Bronchial epithelial cell (primary cell): ENCODE measurements at regions not wholly inside any gene's neighbourhood (a gene's known extent, or its start where the extent isn't known, plus 50 kb on each side); places are given as distances from the start of the nearest gene placed in this dataset.
A peak's percentile ranks its signal among the peaks of the same experiment; 100 is the strongest.

ENCODE experiments used
- DNase-seq: peaks from one replicate; pipeline ENCODE4 v3.0.0-alpha.2; 2010; ENCODE audit warnings: low read depth
- FAIRE-seq: peaks from 2 replicates; lab custom pipeline; 2011; peaks lifted over from hg19 to GRCh38; lab: Jason Lieb, UNC
- H3K27me3 ChIP-seq: 2 replicates; pipeline ENCODE4 v1.5.1; 2011; ENCODE audit warnings: low read length; ENCODE audit not compliant: control insufficient read depth, insufficient read depth
- H3K36me3 ChIP-seq: 2 replicates; pipeline ENCODE4 v1.5.1; 2011; ENCODE audit warnings: low read length; ENCODE audit not compliant: control insufficient read depth, insufficient read depth
- H3K4me3 ChIP-seq: 2 replicates; pipeline ENCODE4 v1.5.1; 2011; ENCODE audit warnings: mild to moderate bottlenecking, low read depth, low read length, control low read depth
- TF ChIP-seq, protein P1 (sequence below): IDR thresholded peaks from 2 replicates; pipeline ENCODE4 v1.5.1; 2011; ENCODE audit warnings: mild to moderate bottlenecking, moderate library complexity, low read length, control low read depth, inconsistent platforms; ENCODE audit not compliant: insufficient read depth, severe bottlenecking

DNA sequence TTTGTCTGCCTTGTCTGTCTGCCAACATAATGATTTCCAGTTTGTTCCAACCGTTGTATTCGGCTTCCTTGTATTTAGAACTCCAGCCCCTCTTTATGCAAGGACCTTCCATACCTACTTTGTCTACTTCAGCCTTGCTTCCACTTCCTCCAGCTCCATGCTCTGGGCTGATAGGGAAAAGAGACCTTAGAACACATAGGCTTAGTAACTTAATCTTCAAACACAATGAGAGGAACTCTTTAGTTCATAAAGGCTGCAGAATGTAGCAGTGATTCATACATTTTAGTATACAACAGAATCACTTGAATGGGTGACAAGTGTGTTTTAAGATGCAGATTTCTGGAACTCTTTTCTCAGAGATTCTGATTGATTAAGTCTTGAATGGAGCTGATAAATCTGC, 102.8 kb upstream of the IFNE start:
- DNase-seq: no peak
- Histone ChIP-seq H3K4me3 (no peak overlapping the region), H3K36me3 (no peaks in the 10 kb centered on the region), H3K27me3 (no peaks in the 10 kb centered on the region)
- no peak for FAIRE-seq
- TF ChIP-seq, protein P1, sequence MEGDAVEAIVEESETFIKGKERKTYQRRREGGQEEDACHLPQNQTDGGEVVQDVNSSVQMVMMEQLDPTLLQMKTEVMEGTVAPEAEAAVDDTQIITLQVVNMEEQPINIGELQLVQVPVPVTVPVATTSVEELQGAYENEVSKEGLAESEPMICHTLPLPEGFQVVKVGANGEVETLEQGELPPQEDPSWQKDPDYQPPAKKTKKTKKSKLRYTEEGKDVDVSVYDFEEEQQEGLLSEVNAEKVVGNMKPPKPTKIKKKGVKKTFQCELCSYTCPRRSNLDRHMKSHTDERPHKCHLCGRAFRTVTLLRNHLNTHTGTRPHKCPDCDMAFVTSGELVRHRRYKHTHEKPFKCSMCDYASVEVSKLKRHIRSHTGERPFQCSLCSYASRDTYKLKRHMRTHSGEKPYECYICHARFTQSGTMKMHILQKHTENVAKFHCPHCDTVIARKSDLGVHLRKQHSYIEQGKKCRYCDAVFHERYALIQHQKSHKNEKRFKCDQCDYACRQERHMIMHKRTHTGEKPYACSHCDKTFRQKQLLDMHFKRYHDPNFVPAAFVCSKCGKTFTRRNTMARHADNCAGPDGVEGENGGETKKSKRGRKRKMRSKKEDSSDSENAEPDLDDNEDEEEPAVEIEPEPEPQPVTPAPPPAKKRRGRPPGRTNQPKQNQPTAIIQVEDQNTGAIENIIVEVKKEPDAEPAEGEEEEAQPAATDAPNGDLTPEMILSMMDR: no peak

DNA sequence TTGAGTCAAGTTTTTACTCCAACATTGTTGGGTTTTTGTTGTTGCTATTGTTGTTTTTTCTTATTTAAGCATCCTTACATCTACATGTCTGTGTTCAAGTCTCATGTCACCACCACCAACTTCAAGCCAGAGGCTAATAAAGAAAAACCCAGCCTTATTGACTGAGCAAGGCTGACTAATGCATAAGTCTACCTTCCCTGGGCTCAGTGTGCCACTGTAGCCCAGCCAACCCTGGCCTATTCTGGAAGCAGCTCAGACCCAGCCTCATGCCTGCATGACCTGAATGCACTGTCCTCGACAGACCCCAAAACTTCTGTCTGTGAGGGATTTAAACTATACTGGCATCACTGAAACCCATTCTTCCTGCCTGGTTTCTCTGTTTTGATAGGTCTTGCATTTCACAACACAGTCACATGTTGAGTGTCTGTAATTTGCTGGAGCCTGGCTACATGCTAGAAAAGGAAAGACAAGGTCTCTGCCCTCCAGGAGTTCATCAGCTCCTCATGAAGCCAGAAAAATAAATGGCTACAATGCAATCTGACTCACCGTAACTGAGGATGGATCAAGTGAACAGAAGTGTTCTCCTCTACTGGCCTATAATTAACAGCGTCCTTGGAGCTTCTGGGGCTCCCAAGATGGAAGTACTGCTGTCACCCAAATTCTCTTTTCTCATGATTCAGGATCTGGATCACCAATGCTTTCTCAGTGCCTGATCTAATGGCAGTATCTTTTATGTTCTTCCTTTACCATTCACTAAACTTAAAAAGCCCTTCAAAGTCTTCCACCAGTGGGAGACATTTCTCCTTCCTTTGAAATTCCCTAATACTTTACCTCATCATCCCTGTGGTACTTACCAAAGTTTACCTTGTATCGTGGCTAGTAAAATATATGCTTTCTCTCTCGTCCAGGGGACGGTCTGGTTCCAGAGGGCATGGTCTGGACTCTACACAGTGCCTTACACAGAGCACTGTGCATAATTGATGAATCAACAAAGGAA, 103.9 kb upstream of the IFNE start:
- TF ChIP-seq, protein P1: peak; percentile 12

DNA sequence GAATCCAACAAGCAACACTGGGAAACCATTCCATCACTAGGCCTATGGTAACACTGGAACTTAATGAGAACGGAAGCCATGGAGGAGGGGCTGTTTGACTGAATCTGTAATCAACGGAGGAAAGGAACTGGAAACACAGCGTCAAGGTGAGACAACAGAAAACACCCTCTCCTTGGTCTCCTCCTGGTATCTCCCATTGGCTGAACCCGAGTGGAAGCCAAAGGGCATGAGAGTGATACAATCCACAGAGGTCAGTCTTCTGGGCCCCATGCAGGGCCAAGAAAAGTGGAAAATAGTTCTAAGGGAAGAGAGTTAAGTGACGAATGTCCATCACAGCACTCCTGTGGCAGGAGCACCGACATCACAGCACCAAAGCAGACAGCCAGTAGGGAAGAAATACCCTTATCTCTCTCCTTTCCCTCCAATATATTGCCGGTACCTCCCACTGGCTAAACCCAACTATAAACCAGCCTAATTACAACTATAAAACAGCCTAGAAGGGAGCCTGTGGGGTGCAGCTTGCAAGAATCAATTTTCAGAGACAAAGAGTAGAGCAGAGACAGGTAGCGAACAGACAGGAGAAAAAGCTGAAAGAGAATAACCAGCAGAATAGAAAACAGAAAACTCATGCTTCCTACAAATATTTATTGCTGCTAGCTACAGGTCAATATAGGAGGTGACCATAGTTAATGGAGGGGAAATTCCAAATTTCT, 107.4 kb upstream of the IFNE start:
- DNase-seq (no peak), FAIRE-seq (no peak)
- Histone ChIP-seq H3K4me3 (no peak overlapping the region), H3K36me3 (no peaks in the 10 kb centered on the region), H3K27me3 (no peaks in the 10 kb centered on the region)
- TF ChIP-seq, protein P1: no peak

More for the DNA sequence above, 103.9 kb upstream of the IFNE start:
- DNase-seq (peak; percentile 58), FAIRE-seq (peak; percentile 94)
- Histone ChIP-seq H3K4me3 (no peak overlapping the region), H3K27me3 (no peaks in the 10 kb centered on the region), H3K36me3 (no peaks in the 10 kb centered on the region)

DNA sequence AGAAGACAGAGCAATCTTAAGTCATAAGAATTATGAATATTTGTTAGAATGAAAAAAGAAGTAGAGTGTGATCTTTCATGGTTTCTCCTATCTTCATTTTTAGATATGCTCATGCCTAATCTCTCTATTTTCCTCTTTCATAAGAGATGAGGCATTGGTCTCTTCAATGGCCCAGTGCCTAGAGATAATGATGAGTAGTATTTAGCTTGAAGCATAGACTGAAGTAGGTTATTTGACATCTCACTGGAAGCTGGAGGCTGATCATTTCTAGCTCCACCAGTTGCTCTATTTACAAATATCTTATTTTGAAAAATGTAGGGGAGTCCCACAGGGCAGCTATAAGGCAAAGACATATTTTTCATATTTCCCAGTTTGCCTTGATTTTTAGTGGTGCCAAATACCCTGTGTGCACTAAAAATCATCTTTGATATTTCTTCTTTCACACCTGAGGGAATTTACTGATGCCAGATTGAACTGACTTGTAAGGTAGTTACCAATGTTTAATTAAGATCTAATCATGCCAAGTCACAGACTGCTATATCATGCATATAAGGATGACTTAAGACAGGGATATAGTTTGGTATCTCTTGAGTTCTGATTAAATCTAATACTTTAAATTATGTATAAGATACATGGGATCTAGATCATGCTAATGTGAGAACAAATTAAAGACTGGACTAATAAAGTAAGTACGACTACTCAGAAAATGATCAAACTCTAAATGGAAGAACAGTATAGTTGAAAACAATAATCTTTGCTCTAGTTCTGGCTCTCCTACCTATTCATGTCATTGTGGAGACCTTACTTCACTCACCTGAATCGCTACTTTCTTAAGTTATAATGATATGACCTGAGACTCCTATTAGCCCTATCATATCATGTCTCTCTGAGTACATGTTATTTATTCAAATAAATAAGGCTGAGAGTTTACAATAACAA, 108.2 kb upstream of the IFNE start:
- Histone ChIP-seq H3K27me3 (no peaks in the 10 kb centered on the region), H3K4me3 (peak overlapping the region; percentile 37), H3K36me3 (no peaks in the 10 kb centered on the region)
- TF ChIP-seq, protein P1: no peak
- FAIRE-seq (no peak), DNase-seq (peak; percentile 42)
